A549 (cell line): ENCODE measurements at regions not wholly inside any gene's neighbourhood (a gene's known extent, or its start where the extent isn't known, plus 50 kb on each side); places are given as distances from the start of the nearest gene placed in this dataset.

Experiments
- ATAC-seq, 2 experiments: fragments of 200-7000 bp in 1 of 2; fragments of >200 bp in 1 of 2; cut with Nextera tagmentation in 1 of 2; cut with Tn5 transposase in 1 of 2; 3 replicates each; pipeline versions ENCODE4 v1.8.0 to v1.9.1; 2018 to 2020; ENCODE audit warnings: mild to moderate bottlenecking in 1 of 2, moderate library complexity in 1 of 2
- CTCF ChIA-PET: fragments of 300-600 bp; sonication (Branson Sonifier 250); formaldehyde crosslinking; extraction: SDS; loops from one replicate; lab custom pipeline; 2021; ENCODE audit warnings: antibody characterized with exemption, inconsistent platforms; lab: Yijun Ruan, JAX
- POLR2A ChIA-PET: fragments of 350-600 bp; formaldehyde crosslinking; extraction: SDS; loops from one replicate; lab custom pipeline; 2021; ENCODE audit warnings: antibody characterized with exemption, inconsistent platforms; lab: Yijun Ruan, JAX
- DNase-seq, 2 experiments: peaks; one replicate each; pipeline versions ENCODE4 v3.0.0 to v3.0.0-alpha.2; 2011 to 2016; ENCODE audit warnings: low read depth in 1 of 2, low spot score in 1 of 2
- FAIRE-seq: peaks from 2 replicates; lab custom pipeline; 2011; peaks lifted over from hg19 to GRCh38; lab: Jason Lieb, UNC
- H3K27ac ChIP-seq, 2 experiments: fragments of >200 bp; sonication (Bioruptor Twin); formaldehyde crosslinking; 3 replicates each; pipeline ENCODE4 v1.5.1; 2016 to 2017
- H3K4me1 ChIP-seq: fragments of >200 bp; sonication (Bioruptor Twin); formaldehyde crosslinking; 3 replicates; pipeline ENCODE4 v1.6.1; 2016
- H3K4me2 ChIP-seq: fragments of >200 bp; sonication (Bioruptor Twin); formaldehyde crosslinking; 3 replicates; pipeline ENCODE4 v1.6.1; 2016
- H3K4me3 ChIP-seq: fragments of >200 bp; sonication (Bioruptor Twin); formaldehyde crosslinking; 3 replicates; pipeline ENCODE4 v1.5.1; 2016
- H3K9me3 ChIP-seq: fragments of >200 bp; sonication (Bioruptor Twin); formaldehyde crosslinking; 3 replicates; pipeline ENCODE4 v1.6.1; 2016
- CBX8 ChIP-seq: fragments of 200-600 bp; sonication (generic); IDR thresholded peaks from 2 replicates; pipeline ENCODE4 v1.6.1; 2016
- CHD2 ChIP-seq: fragments of 150-350 bp; IDR thresholded peaks from 2 replicates; pipeline ENCODE4 v1.6.1; 2014; ENCODE audit warnings: low read length; ENCODE audit not compliant: partially characterized antibody
- EHMT2 ChIP-seq: fragments of 200-600 bp; sonication (generic); IDR thresholded peaks from 2 replicates; pipeline ENCODE4 v1.6.1; 2016; ENCODE audit warnings: antibody characterized with exemption, low read depth, mild to moderate bottlenecking, moderate library complexity
- HDAC2 ChIP-seq: fragments of 200-600 bp; sonication (generic); IDR thresholded peaks from 2 replicates; pipeline ENCODE4 v1.6.1; 2016
- HOXB13 ChIP-seq: fragments of 250-450 bp; sonication (Bioruptor Pico); IDR thresholded peaks from 2 replicates; pipeline ENCODE4 v1.5.0; 2020; ENCODE audit warnings: low read depth, mild to moderate bottlenecking, moderate library complexity
- MAFK ChIP-seq: fragments of 450-650 bp; IDR thresholded peaks from 2 replicates; pipeline ENCODE4 v1.6.1; 2014; ENCODE audit not compliant: partially characterized antibody
- MAZ ChIP-seq: fragments of 150-350 bp; IDR thresholded peaks from 2 replicates; pipeline ENCODE4 v1.6.1; 2014; ENCODE audit warnings: antibody characterized with exemption, low read depth, low read length, borderline replicate concordance
- MYC ChIP-seq: IDR thresholded peaks from 2 replicates; pipeline ENCODE4 v1.6.1; 2012; ENCODE audit warnings: mild to moderate bottlenecking, inconsistent platforms, low read length, improper control_type of control experiment, borderline replicate concordance
- NR3C1 ChIP-seq: fragments of >200 bp; sonication (Bioruptor Twin); formaldehyde crosslinking; IDR thresholded peaks from 3 replicates; pipeline ENCODE4 v1.6.1; 2017
- RCOR1 ChIP-seq: fragments of 150-350 bp; IDR thresholded peaks from 2 replicates; pipeline ENCODE4 v1.6.1; 2014; ENCODE audit warnings: antibody characterized with exemption, low read length, low read depth
- SMC3 ChIP-seq: fragments of >200 bp; sonication (Bioruptor Twin); formaldehyde crosslinking; IDR thresholded peaks from 3 replicates; pipeline ENCODE4 v1.6.1; 2018; ENCODE audit warnings: inconsistent platforms
- TFCP2L1 ChIP-seq: fragments of 250-450 bp; sonication (Bioruptor Pico); IDR thresholded peaks from 2 replicates; pipeline ENCODE4 v1.5.0; 2021; ENCODE audit warnings: mild to moderate bottlenecking
- ZSCAN20 ChIP-seq: fragments of 250-450 bp; sonication (Bioruptor Pico); IDR thresholded peaks from 2 replicates; pipeline ENCODE4 v1.8.0; 2022; ENCODE audit warnings: mild to moderate bottlenecking, moderate library complexity
- WGBS: methylation state at CpG from one replicate; pipeline ENCODE4 v1.1.6; 2017; ENCODE audit errors: missing lambda C conversion rate; 5-methylcytosine and 5-hydroxymethylcytosine counted together
- TF ChIP-seq, protein P1 (sequence below): fragments of 450-650 bp; IDR thresholded peaks from 2 replicates; pipeline ENCODE4 v1.6.1; 2014; ENCODE audit warnings: antibody characterized with exemption
- TF ChIP-seq, protein P2 (sequence below): fragments of >200 bp; sonication (Bioruptor Twin); formaldehyde crosslinking; IDR thresholded peaks from 3 replicates; pipeline ENCODE4 v1.5.1; 2016
- TF ChIP-seq, protein P3 (sequence below): IDR thresholded peaks from 2 replicates; pipeline ENCODE4 v1.6.1; 2012; ENCODE audit warnings: low read depth, borderline replicate concordance
- TF ChIP-seq, protein P4 (sequence below): fragments of 150-350 bp; IDR thresholded peaks from 2 replicates; pipeline ENCODE4 v1.6.1; 2014; ENCODE audit warnings: low read depth, mild to moderate bottlenecking, low read length
- TF ChIP-seq, protein P5 (sequence below): fragments of >200 bp; sonication (Bioruptor Twin); formaldehyde crosslinking; IDR thresholded peaks from 2 replicates; pipeline ENCODE4 v1.6.1; 2016
- TF ChIP-seq, protein P6 (sequence below): fragments of 200-600 bp; sonication (generic); IDR thresholded peaks from 2 replicates; pipeline ENCODE4 v1.6.1; 2016; ENCODE audit warnings: antibody characterized with exemption, mild to moderate bottlenecking, moderate library complexity

DNA sequence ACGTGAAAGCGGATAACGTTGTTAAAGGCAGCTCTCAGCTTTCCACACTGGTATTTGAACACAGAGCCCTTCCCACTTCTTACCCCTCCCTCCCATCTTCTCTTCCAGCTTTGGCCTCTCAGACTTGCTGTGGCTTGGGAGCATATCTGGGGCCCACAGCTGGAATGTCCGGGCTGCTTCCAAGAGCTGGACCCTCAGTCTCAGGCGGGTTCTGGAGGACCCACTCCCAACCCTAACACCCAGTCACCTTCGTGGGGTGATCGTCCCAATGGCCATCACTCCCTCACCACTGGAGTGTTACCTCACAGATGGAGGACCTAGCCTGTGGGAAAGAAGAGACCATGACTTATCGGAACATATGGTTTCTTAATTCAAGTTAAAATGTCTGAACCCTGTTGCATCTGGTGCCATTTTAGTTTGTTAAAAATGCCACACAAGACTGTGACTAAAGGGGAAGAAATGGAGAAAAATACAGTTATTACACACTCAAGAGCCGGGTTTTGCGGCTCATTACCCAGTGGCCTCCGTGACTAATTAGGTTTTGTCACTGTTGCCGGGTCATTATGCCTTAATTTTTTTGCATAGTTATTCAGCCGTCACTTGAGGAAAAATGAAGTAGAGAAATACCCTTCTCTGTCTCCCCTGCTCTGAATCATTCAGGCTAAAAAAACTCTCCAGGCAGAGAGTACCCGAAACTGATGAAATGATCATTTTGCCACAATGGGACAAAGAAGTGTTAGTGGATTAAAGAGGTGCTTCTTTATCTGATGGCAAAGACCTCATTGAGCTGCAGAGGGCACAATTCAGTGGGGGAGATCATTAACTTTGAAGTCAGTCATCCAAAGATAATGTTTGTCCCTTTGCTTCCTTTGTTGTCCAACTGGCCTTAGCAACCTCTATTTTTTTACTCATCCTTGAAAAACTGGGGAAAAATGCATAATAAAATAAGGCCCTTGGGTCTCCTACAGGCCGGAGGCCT, 87.2 kb upstream of the HTATIP2 start:
- no peaks in the 10 kb centered on the region for H3K9me3 ChIP-seq
- H3K4me3 ChIP-seq: no peak overlapping the region
- no peak overlapping the region for H3K4me2 ChIP-seq
- FAIRE-seq: no peak
- H3K27ac ChIP-seq: no peak overlapping the region
- TF ChIP-seq CHD2: no peak
- POLR2A ChIA-PET: no interaction called here
- CTCF ChIA-PET: interaction anchor here (0.9 kb wide), 1 partner anchor 20 kb away, joined by 3 read pairs; no protein-coding TSS in a partner anchor
- DNase-seq: no peak
- no peaks in the 10 kb centered on the region for H3K4me1 ChIP-seq
- WGBS: 53% methylated on average over 15 of the region's 15 CpGs
- no peak for ATAC-seq

DNA sequence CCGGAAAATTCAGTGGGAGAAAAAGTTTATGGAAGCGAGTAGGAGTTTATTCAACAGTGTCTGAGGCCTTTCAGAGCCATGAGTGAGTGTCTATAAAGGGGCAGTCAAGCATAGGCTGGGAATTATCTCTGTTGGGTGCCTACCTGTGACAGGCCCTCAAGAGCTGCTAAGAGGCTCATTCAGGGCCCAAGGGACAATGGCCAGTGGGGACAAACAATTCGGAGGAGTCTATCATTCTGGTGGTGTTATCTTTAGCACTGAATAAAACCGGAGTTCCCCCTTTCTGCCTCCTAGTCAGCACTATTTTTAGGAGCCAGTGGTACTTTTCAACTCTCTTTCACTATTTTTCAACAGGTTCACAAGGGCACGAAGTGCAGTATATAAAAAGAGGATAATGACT, 89.5 kb upstream of the HTATIP2 start:
- Histone ChIP-seq H3K4me1 (no peaks in the 10 kb centered on the region), H3K4me3 (no peak overlapping the region), H3K4me2 (no peak overlapping the region), H3K27ac (no peak overlapping the region), H3K9me3 (no peaks in the 10 kb centered on the region)
- DNase-seq (no peak), ATAC-seq (no peak), FAIRE-seq (no peak)
- TF ChIP-seq MYC (no peak), HDAC2 (no peak), RCOR1 (no peak), ZSCAN20 (no peak), NR3C1 (no peak), SMC3 (no peak), MAZ (no peak), TFCP2L1 (CRISPR knock-in tag) (no peak), EHMT2 (no peak), CBX8 (no peak), MAFK (no peak), HOXB13 (CRISPR knock-in tag) (no peak)
- TF ChIP-seq, protein P1, sequence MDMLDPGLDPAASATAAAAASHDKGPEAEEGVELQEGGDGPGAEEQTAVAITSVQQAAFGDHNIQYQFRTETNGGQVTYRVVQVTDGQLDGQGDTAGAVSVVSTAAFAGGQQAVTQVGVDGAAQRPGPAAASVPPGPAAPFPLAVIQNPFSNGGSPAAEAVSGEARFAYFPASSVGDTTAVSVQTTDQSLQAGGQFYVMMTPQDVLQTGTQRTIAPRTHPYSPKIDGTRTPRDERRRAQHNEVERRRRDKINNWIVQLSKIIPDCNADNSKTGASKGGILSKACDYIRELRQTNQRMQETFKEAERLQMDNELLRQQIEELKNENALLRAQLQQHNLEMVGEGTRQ: no peak
- TF ChIP-seq, protein P2, sequence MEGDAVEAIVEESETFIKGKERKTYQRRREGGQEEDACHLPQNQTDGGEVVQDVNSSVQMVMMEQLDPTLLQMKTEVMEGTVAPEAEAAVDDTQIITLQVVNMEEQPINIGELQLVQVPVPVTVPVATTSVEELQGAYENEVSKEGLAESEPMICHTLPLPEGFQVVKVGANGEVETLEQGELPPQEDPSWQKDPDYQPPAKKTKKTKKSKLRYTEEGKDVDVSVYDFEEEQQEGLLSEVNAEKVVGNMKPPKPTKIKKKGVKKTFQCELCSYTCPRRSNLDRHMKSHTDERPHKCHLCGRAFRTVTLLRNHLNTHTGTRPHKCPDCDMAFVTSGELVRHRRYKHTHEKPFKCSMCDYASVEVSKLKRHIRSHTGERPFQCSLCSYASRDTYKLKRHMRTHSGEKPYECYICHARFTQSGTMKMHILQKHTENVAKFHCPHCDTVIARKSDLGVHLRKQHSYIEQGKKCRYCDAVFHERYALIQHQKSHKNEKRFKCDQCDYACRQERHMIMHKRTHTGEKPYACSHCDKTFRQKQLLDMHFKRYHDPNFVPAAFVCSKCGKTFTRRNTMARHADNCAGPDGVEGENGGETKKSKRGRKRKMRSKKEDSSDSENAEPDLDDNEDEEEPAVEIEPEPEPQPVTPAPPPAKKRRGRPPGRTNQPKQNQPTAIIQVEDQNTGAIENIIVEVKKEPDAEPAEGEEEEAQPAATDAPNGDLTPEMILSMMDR: no peak
- TF ChIP-seq, protein P3, sequence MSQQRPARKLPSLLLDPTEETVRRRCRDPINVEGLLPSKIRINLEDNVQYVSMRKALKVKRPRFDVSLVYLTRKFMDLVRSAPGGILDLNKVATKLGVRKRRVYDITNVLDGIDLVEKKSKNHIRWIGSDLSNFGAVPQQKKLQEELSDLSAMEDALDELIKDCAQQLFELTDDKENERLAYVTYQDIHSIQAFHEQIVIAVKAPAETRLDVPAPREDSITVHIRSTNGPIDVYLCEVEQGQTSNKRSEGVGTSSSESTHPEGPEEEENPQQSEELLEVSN: no peak
- TF ChIP-seq, protein P4, sequence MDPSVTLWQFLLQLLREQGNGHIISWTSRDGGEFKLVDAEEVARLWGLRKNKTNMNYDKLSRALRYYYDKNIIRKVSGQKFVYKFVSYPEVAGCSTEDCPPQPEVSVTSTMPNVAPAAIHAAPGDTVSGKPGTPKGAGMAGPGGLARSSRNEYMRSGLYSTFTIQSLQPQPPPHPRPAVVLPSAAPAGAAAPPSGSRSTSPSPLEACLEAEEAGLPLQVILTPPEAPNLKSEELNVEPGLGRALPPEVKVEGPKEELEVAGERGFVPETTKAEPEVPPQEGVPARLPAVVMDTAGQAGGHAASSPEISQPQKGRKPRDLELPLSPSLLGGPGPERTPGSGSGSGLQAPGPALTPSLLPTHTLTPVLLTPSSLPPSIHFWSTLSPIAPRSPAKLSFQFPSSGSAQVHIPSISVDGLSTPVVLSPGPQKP: no peak
- TF ChIP-seq, protein P5, sequence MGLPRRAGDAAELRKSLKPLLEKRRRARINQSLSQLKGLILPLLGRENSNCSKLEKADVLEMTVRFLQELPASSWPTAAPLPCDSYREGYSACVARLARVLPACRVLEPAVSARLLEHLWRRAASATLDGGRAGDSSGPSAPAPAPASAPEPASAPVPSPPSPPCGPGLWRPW: no peak
- TF ChIP-seq, protein P6, sequence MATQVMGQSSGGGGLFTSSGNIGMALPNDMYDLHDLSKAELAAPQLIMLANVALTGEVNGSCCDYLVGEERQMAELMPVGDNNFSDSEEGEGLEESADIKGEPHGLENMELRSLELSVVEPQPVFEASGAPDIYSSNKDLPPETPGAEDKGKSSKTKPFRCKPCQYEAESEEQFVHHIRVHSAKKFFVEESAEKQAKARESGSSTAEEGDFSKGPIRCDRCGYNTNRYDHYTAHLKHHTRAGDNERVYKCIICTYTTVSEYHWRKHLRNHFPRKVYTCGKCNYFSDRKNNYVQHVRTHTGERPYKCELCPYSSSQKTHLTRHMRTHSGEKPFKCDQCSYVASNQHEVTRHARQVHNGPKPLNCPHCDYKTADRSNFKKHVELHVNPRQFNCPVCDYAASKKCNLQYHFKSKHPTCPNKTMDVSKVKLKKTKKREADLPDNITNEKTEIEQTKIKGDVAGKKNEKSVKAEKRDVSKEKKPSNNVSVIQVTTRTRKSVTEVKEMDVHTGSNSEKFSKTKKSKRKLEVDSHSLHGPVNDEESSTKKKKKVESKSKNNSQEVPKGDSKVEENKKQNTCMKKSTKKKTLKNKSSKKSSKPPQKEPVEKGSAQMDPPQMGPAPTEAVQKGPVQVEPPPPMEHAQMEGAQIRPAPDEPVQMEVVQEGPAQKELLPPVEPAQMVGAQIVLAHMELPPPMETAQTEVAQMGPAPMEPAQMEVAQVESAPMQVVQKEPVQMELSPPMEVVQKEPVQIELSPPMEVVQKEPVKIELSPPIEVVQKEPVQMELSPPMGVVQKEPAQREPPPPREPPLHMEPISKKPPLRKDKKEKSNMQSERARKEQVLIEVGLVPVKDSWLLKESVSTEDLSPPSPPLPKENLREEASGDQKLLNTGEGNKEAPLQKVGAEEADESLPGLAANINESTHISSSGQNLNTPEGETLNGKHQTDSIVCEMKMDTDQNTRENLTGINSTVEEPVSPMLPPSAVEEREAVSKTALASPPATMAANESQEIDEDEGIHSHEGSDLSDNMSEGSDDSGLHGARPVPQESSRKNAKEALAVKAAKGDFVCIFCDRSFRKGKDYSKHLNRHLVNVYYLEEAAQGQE: no peak
- CTCF ChIA-PET: interaction anchor here (0.9 to 1.6 kb wide), 3 partner anchors 12 to 370 kb away, joined by 3 to 5 read pairs (median 3); no protein-coding TSS in a partner anchor
- WGBS: 21% methylated on average over 5 of the region's 5 CpGs
- POLR2A ChIA-PET: no interaction called here
